Hepatocyte (in vitro differentiated cells): ENCODE measurements at regions not wholly inside any gene's neighbourhood (a gene's known extent, or its start where the extent isn't known, plus 50 kb on each side); places are given as distances from the start of the nearest gene placed in this dataset.

Experiments used
- DNase-seq: peaks from one replicate; pipeline ENCODE4 v3.0.0-alpha.2; 2016; ENCODE audit warnings: low spot score
- H2AFZ ChIP-seq: fragments of 200-600 bp; sonication (generic); 2 replicates; pipeline ENCODE4 v1.6.0; 2016; ENCODE audit warnings: antibody characterized with exemption, mild to moderate bottlenecking
- H3K27ac ChIP-seq: fragments of 200-600 bp; sonication (generic); 2 replicates; pipeline ENCODE4 v1.5.1; 2016; ENCODE audit warnings: mild to moderate bottlenecking
- H3K27me3 ChIP-seq: fragments of 200-600 bp; sonication (generic); 2 replicates; pipeline ENCODE4 v1.6.1; 2016
- H3K36me3 ChIP-seq: fragments of 200-600 bp; sonication (generic); replicated peaks from 2 replicates; pipeline ENCODE4 v1.5.1; 2016; ENCODE audit warnings: low read depth; ENCODE audit not compliant: insufficient read depth
- H3K4me1 ChIP-seq: fragments of 200-600 bp; sonication (generic); 2 replicates; pipeline ENCODE4 v1.5.1; 2016; ENCODE audit warnings: mild to moderate bottlenecking, moderate library complexity; ENCODE audit not compliant: insufficient read depth
- H3K4me2 ChIP-seq: fragments of 200-600 bp; sonication (generic); 2 replicates; pipeline ENCODE4 v1.6.0; 2016
- H3K4me3 ChIP-seq: fragments of 200-600 bp; sonication (generic); 2 replicates; pipeline ENCODE4 v1.5.1; 2016; ENCODE audit warnings: mild to moderate bottlenecking
- H3K79me2 ChIP-seq: fragments of 200-600 bp; sonication (generic); 2 replicates; pipeline ENCODE4 v1.6.0; 2017; ENCODE audit warnings: mild to moderate bottlenecking
- H3K9me2 ChIP-seq: fragments of 200-600 bp; sonication (generic); replicated peaks from 2 replicates; pipeline ENCODE4 v1.6.0; 2017; ENCODE audit warnings: mild to moderate bottlenecking; ENCODE audit not compliant: insufficient read depth
- H3K9me3 ChIP-seq: fragments of 200-600 bp; sonication (generic); 2 replicates; pipeline ENCODE4 v1.5.1; 2016; ENCODE audit warnings: low read depth, mild to moderate bottlenecking
- H4K20me1 ChIP-seq: fragments of 200-600 bp; sonication (generic); 2 replicates; pipeline ENCODE4 v1.6.0; 2016; ENCODE audit warnings: mild to moderate bottlenecking; ENCODE audit not compliant: insufficient read depth, poor library complexity, severe bottlenecking
- CTCF ChIP-seq: fragments of 200-600 bp; sonication (generic); IDR thresholded peaks from 2 replicates; pipeline ENCODE4 v1.5.1; 2016; ENCODE audit warnings: antibody characterized with exemption, mild to moderate bottlenecking; ENCODE audit not compliant: poor library complexity
- EZH2 ChIP-seq: fragments of 200-600 bp; sonication (generic); IDR thresholded peaks from 2 replicates; pipeline ENCODE4 v1.6.1; 2016; ENCODE audit warnings: antibody characterized with exemption, mild to moderate bottlenecking, borderline replicate concordance
- EZH2phosphoT487 ChIP-seq: fragments of 200-600 bp; sonication (generic); IDR thresholded peaks from one replicate; pipeline ENCODE4 v1.6.1; 2018; ENCODE audit warnings: antibody characterized with exemption, mild to moderate bottlenecking, low read depth, moderate library complexity; ENCODE audit not compliant: unreplicated experiment, severe bottlenecking
- WGBS: methylation state at CpG from one replicate; pipeline ENCODE4 v1.1.6; 2016; ENCODE audit warnings: low lambda C conversion rate; ENCODE audit errors: missing lambda C conversion rate; 5-methylcytosine and 5-hydroxymethylcytosine counted together

- no peaks in the 10 kb centered on the region for H4K20me1 ChIP-seq
Measured at GRCh38 chr22:49659281-49659923, 168.3 kb downstream of the BRD1 start.

GRCh38 chr22:49658902-49659280 is 168.8 kb downstream of the BRD1 start:
- Histone ChIP-seq H3K4me1 (no peaks in the 10 kb centered on the region), H3K4me3 (no peak overlapping the region), H3K9me3 (no peaks in the 10 kb centered on the region), H3K79me2 (no peaks in the 10 kb centered on the region), H4K20me1 (no peaks in the 10 kb centered on the region), H3K9me2 (no peaks in the 10 kb centered on the region), H3K27me3 (peaks cover 9% of the 10 kb centered on the region), H2AFZ (no peak overlapping the region), H3K27ac (no peak overlapping the region), H3K4me2 (no peak overlapping the region), H3K36me3 (no peaks in the 10 kb centered on the region)
- TF ChIP-seq EZH2: no peak
- no peak for TF ChIP-seq EZH2phosphoT487
- TF ChIP-seq CTCF: no peak
- 62% methylated on average over 9 of the region's 9 CpGs for WGBS
- no peak for DNase-seq

More at GRCh38 chr22:49659281-49659923, 168.3 kb downstream of the BRD1 start:
- no peaks in the 10 kb centered on the region for H3K4me1 ChIP-seq
- H3K27me3 ChIP-seq: peaks cover 11% of the 10 kb centered on the region
- no peak for TF ChIP-seq CTCF
- no peak for TF ChIP-seq EZH2phosphoT487
- TF ChIP-seq EZH2: no peak
- no peak overlapping the region for H3K4me2 ChIP-seq
- no peaks in the 10 kb centered on the region for H3K9me2 ChIP-seq
- no peak overlapping the region for H3K4me3 ChIP-seq
- H3K36me3 ChIP-seq: no peaks in the 10 kb centered on the region
- H3K27ac ChIP-seq: no peak overlapping the region
- no peaks in the 10 kb centered on the region for H3K9me3 ChIP-seq
- H2AFZ ChIP-seq: no peak overlapping the region
- DNase-seq: no peak
- H3K79me2 ChIP-seq: no peaks in the 10 kb centered on the region
- 86% methylated on average over 19 of the region's 19 CpGs for WGBS

- no peak overlapping the region for H3K4me2 ChIP-seq
- no peaks in the 10 kb centered on the region for H3K9me2 ChIP-seq
- 92% methylated on average over 12 of the region's 12 CpGs for WGBS
- H4K20me1 ChIP-seq: no peaks in the 10 kb centered on the region
- no peaks in the 10 kb centered on the region for H3K4me1 ChIP-seq
- no peaks in the 10 kb centered on the region for H3K36me3 ChIP-seq
- DNase-seq: no peak
- H3K9me3 ChIP-seq: no peaks in the 10 kb centered on the region
- H3K27ac ChIP-seq: no peak overlapping the region
- H3K79me2 ChIP-seq: no peaks in the 10 kb centered on the region
- H3K27me3 ChIP-seq: peaks cover 9% of the 10 kb centered on the region
- TF ChIP-seq EZH2phosphoT487: no peak
- no peak for TF ChIP-seq CTCF
- TF ChIP-seq EZH2: no peak
- no peak overlapping the region for H3K4me3 ChIP-seq
- H2AFZ ChIP-seq: no peak overlapping the region
Measured at GRCh38 chr22:49657974-49658590, 169.6 kb downstream of the BRD1 start.
